LNCAP (cell line): ENCODE measurements at regions not wholly inside any gene's neighbourhood (a gene's known extent, or its start where the extent isn't known, plus 50 kb on each side); places are given as distances from the start of the nearest gene placed in this dataset.

Experiments used
- CTCF ChIP-seq: fragments of 450-650 bp; IDR thresholded peaks from 2 replicates; pipeline ENCODE4 v1.5.1; 2017; ENCODE audit warnings: mild to moderate bottlenecking

- no peak for TF ChIP-seq CTCF
These were observed 971.8 kb upstream of the ACVR2A start for GRCh38 chr2:146873056-146873455.

GRCh38 chr2:146870691-146871090 is 974.1 kb upstream of the ACVR2A start:
- TF ChIP-seq CTCF: no peak

GRCh38 chr2:146869328-146869727 is 975.5 kb upstream of the ACVR2A start:
- no peak for TF ChIP-seq CTCF

GRCh38 chr2:146868051-146868450 is 976.8 kb upstream of the ACVR2A start:
- no peak for TF ChIP-seq CTCF

GRCh38 chr2:146867477-146867986 is 977.3 kb upstream of the ACVR2A start:
- TF ChIP-seq CTCF: no peak

GRCh38 chr2:146853741-146854444 is 990.9 kb upstream of the ACVR2A start:
- TF ChIP-seq CTCF: no peak

- no peak for TF ChIP-seq CTCF
These were observed 992.2 kb upstream of the ACVR2A start for GRCh38 chr2:146852661-146853060.

- TF ChIP-seq CTCF: no peak
These were observed 994.1 kb upstream of the ACVR2A start for GRCh38 chr2:146850746-146851145.
